H9 (cell line): ENCODE measurements at regions not wholly inside any gene's neighbourhood (a gene's known extent, or its start where the extent isn't known, plus 50 kb on each side); places are given as distances from the start of the nearest gene placed in this dataset.

Experiments
- DNase-seq: peaks from one replicate; pipeline ENCODE4 v3.0.0-alpha.2; 2017
- H2AFZ ChIP-seq: one replicate; pipeline ENCODE4 v1.6.1; 2013; ENCODE audit warnings: mild to moderate bottlenecking, low read length, control low read depth, moderate library complexity
- H2AK5ac ChIP-seq: 2 replicates; pipeline ENCODE4 v1.6.1; 2013; ENCODE audit warnings: low read length, control low read depth, mixed read lengths; ENCODE audit not compliant: insufficient read length
- H2BK120ac ChIP-seq: one replicate; pipeline ENCODE4 v1.6.1; 2013; ENCODE audit warnings: low read depth, mild to moderate bottlenecking, low read length, control low read depth, inconsistent platforms; ENCODE audit not compliant: poor library complexity, severe bottlenecking
- H2BK12ac ChIP-seq: 2 replicates; pipeline ENCODE4 v1.6.1; 2013; ENCODE audit warnings: low read length, control low read depth, mixed read lengths, low read depth; ENCODE audit not compliant: insufficient read length
- H2BK15ac ChIP-seq: 2 replicates; pipeline ENCODE4 v1.6.1; 2013; ENCODE audit warnings: low read depth, low read length, control low read depth
- H2BK20ac ChIP-seq: one replicate; pipeline ENCODE4 v1.6.1; 2013; ENCODE audit warnings: low read depth, mild to moderate bottlenecking, low read length, control low read depth, inconsistent platforms; ENCODE audit not compliant: poor library complexity, severe bottlenecking
- H2BK5ac ChIP-seq: 2 replicates; pipeline ENCODE4 v1.6.1; 2013; ENCODE audit warnings: low read length, control low read depth, mixed read lengths; ENCODE audit not compliant: insufficient read length
- H3K14ac ChIP-seq: 2 replicates; pipeline ENCODE4 v1.6.1; 2013; ENCODE audit warnings: low read length, control low read depth; ENCODE audit not compliant: insufficient read depth
- H3K18ac ChIP-seq: 2 replicates; pipeline ENCODE4 v1.6.1; 2013; ENCODE audit warnings: low read depth, mild to moderate bottlenecking, mixed read lengths, low read length, control low read depth; ENCODE audit not compliant: insufficient read length
- H3K23ac ChIP-seq: 2 replicates; pipeline ENCODE4 v1.6.1; 2013; ENCODE audit warnings: low read length, control low read depth, mixed read lengths, low read depth; ENCODE audit not compliant: insufficient read length
- H3K23me2 ChIP-seq: 2 replicates; pipeline ENCODE4 v1.6.1; 2013; ENCODE audit warnings: low read depth, mild to moderate bottlenecking, mixed read lengths, low read length, control low read depth; ENCODE audit not compliant: insufficient read length, poor library complexity, severe bottlenecking
- H3K27ac ChIP-seq: 2 replicates; pipeline ENCODE4 v1.5.1; 2013; ENCODE audit warnings: low read length, control low read depth, mixed read lengths, low read depth; ENCODE audit not compliant: insufficient read length
- H3K27me3 ChIP-seq: 2 replicates; pipeline ENCODE4 v1.6.1; 2013; ENCODE audit warnings: low read length, control low read depth, inconsistent platforms; ENCODE audit not compliant: insufficient read depth
- H3K4ac ChIP-seq: 2 replicates; pipeline ENCODE4 v1.6.1; 2013; ENCODE audit warnings: low read depth, mild to moderate bottlenecking, control low read depth, inconsistent platforms, low read length, moderate library complexity
- H3K4me1 ChIP-seq: 2 replicates; pipeline ENCODE4 v1.6.1; 2013; ENCODE audit warnings: low read length, control low read depth, inconsistent platforms; ENCODE audit not compliant: insufficient read depth
- H3K4me2 ChIP-seq: 2 replicates; pipeline ENCODE4 v1.6.1; 2013; ENCODE audit warnings: low read length, control low read depth, mixed read lengths; ENCODE audit not compliant: insufficient read length, insufficient read depth
- H3K56ac ChIP-seq: 2 replicates; pipeline ENCODE4 v1.6.1; 2013; ENCODE audit warnings: low read depth, mild to moderate bottlenecking, mixed read lengths, low read length, control low read depth; ENCODE audit not compliant: insufficient read length
- H3K79me1 ChIP-seq: 2 replicates; pipeline ENCODE4 v1.6.1; 2013; ENCODE audit warnings: low read depth, mild to moderate bottlenecking, moderate library complexity, low read length, control low read depth, inconsistent platforms; ENCODE audit not compliant: insufficient read depth, poor library complexity, severe bottlenecking
- H3K79me2 ChIP-seq: 2 replicates; pipeline ENCODE4 v1.6.1; 2013; ENCODE audit warnings: low read length, control low read depth, inconsistent platforms; ENCODE audit not compliant: insufficient read depth
- H3K9ac ChIP-seq: 2 replicates; pipeline ENCODE4 v1.6.1; 2013; ENCODE audit warnings: low read length, control low read depth, mixed read lengths; ENCODE audit not compliant: insufficient read length; ENCODE audit errors: extremely low read depth
- H3K9me3 ChIP-seq: one replicate; pipeline ENCODE4 v1.6.1; 2013; ENCODE audit warnings: low read depth, low read length, inconsistent platforms; ENCODE audit not compliant: control insufficient read depth
- H3T11ph ChIP-seq: one replicate; pipeline ENCODE4 v1.6.1; 2013; ENCODE audit warnings: mild to moderate bottlenecking, low read length, control low read depth, inconsistent platforms
- H4K20me1 ChIP-seq: one replicate; pipeline ENCODE4 v1.6.1; 2013; ENCODE audit not compliant: control insufficient read depth, insufficient read length, insufficient read depth
- H4K5ac ChIP-seq: 2 replicates; pipeline ENCODE4 v1.6.1; 2013; ENCODE audit warnings: low read depth, mild to moderate bottlenecking, mixed read lengths, low read length, control low read depth; ENCODE audit not compliant: insufficient read length
- H4K8ac ChIP-seq: replicated peaks from 2 replicates; pipeline ENCODE4 v1.6.1; 2013; ENCODE audit warnings: low read length, control low read depth, mixed read lengths, low read depth; ENCODE audit not compliant: insufficient read length
- H4K91ac ChIP-seq: 2 replicates; pipeline ENCODE4 v1.6.1; 2013; ENCODE audit warnings: low read depth, mild to moderate bottlenecking, moderate library complexity, mixed read lengths, low read length, control low read depth; ENCODE audit not compliant: insufficient read length
- H3K27ac Mint-ChIP-seq, 3 experiments: 2 replicates in 2 of 3; 3 replicates in 1 of 3; pipeline ENCODE4 v1.8.0; 2020 to 2021; ENCODE audit warnings: mixed read lengths in 3 of 3, mild to moderate bottlenecking in 1 of 3, moderate library complexity in 1 of 3
- H3K27me3 Mint-ChIP-seq: 2 replicates; pipeline ENCODE4 v1.8.0; 2021; ENCODE audit warnings: low read depth, mild to moderate bottlenecking, moderate library complexity, mixed read lengths
- H3K36me3 Mint-ChIP-seq, 3 experiments: 2 replicates in 2 of 3; 3 replicates in 1 of 3; pipeline ENCODE4 v1.8.0; 2020 to 2021; ENCODE audit warnings: low read depth in 3 of 3, mixed read lengths in 3 of 3; ENCODE audit not compliant: insufficient read depth in 1 of 3
- H3K4me1 Mint-ChIP-seq, 2 experiments: 2 replicates each; pipeline ENCODE4 v1.8.0; 2020; ENCODE audit warnings: mixed read lengths in 2 of 2
- H3K4me3 Mint-ChIP-seq, 2 experiments: 2 replicates in 1 of 2; 3 replicates in 1 of 2; pipeline ENCODE4 v1.8.0; 2020 to 2021; ENCODE audit warnings: mild to moderate bottlenecking in 2 of 2, mixed read lengths in 2 of 2, moderate library complexity in 1 of 2
- H3K9me3 Mint-ChIP-seq, 2 experiments: 2 replicates in 1 of 2; 3 replicates in 1 of 2; pipeline ENCODE4 v1.8.0; 2020; ENCODE audit warnings: mild to moderate bottlenecking in 2 of 2, mixed read lengths in 2 of 2, moderate library complexity in 1 of 2
- WGBS: extraction: QIAGEN DNeasy Blood & Tissue Kit; methylation state at CpG from one replicate; pipeline ENCODE4 v1.1.7; 2013; ENCODE audit warnings: missing lambda C conversion rate, low lambda C conversion rate, mixed read lengths; ENCODE audit not compliant: insufficient read length; ENCODE audit errors: extremely low coverage; 5-methylcytosine and 5-hydroxymethylcytosine counted together
- TF ChIP-seq, protein P1 (sequence below): fragments of 200-600 bp; sonication (generic); conservative IDR thresholded peaks from 3 replicates; pipeline ENCODE4 v1.8.0; 2021; ENCODE audit warnings: antibody characterized with exemption, mild to moderate bottlenecking

- peaks cover 13 to 16% of the 10 kb centered on the region in 2 experiments for H3K4me1 Mint-ChIP-seq
- Histone ChIP-seq H4K20me1 (no peaks in the 10 kb centered on the region), H3K14ac (no peak overlapping the region), H3K27me3 (no peaks in the 10 kb centered on the region), H3K79me2 (no peaks in the 10 kb centered on the region), H3K56ac (no peak overlapping the region), H3K23me2 (no peaks in the 10 kb centered on the region), H2BK15ac (no peak overlapping the region), H4K5ac (no peak overlapping the region), H3K4me2 (no peak overlapping the region), H3K27ac (no peak overlapping the region), H2BK120ac (no peak overlapping the region), H3K4ac (no peak overlapping the region), H3K18ac (no peak overlapping the region), H2AFZ (no peak overlapping the region), H3K9me3 (no peaks in the 10 kb centered on the region), H2BK5ac (no peak overlapping the region), H4K91ac (no peak overlapping the region), H2BK20ac (no peak overlapping the region), H4K8ac (no peak overlapping the region), H3T11ph (no peak overlapping the region), H2AK5ac (no peak overlapping the region), H3K9ac (no peak overlapping the region), H3K23ac (no peak overlapping the region), H2BK12ac (no peak overlapping the region), H3K79me1 (no peaks in the 10 kb centered on the region), H3K4me1 (no peaks in the 10 kb centered on the region; the same call in 1 of the 2 replicates)
- H3K4me3 Mint-ChIP-seq: no peak overlapping the region
- DNase-seq: no peak
- no peaks in the 10 kb centered on the region; a peak in 1 of 7 replicates for H3K36me3 Mint-ChIP-seq
- TF ChIP-seq, protein P1, sequence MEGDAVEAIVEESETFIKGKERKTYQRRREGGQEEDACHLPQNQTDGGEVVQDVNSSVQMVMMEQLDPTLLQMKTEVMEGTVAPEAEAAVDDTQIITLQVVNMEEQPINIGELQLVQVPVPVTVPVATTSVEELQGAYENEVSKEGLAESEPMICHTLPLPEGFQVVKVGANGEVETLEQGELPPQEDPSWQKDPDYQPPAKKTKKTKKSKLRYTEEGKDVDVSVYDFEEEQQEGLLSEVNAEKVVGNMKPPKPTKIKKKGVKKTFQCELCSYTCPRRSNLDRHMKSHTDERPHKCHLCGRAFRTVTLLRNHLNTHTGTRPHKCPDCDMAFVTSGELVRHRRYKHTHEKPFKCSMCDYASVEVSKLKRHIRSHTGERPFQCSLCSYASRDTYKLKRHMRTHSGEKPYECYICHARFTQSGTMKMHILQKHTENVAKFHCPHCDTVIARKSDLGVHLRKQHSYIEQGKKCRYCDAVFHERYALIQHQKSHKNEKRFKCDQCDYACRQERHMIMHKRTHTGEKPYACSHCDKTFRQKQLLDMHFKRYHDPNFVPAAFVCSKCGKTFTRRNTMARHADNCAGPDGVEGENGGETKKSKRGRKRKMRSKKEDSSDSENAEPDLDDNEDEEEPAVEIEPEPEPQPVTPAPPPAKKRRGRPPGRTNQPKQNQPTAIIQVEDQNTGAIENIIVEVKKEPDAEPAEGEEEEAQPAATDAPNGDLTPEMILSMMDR: no peak
- no peaks in the 10 kb centered on the region; a peak in 1 of 5 replicates for H3K9me3 Mint-ChIP-seq
- no CpG with 5 or more reads among the region's 3 CpGs for WGBS
- no peak overlapping the region for H3K27ac Mint-ChIP-seq
- H3K27me3 Mint-ChIP-seq: no peaks in the 10 kb centered on the region
Observed at GRCh38 chr6:19370831-19371230, 466.3 kb upstream of the ID4 start.
